WERI-Rb-1 (cell line): ENCODE measurements at regions not wholly inside any gene's neighbourhood (a gene's known extent, or its start where the extent isn't known, plus 50 kb on each side); places are given as distances from the start of the nearest gene placed in this dataset.

Experiments used
- DNase-seq: peaks from one replicate; pipeline ENCODE4 v3.0.0-alpha.2; 2020
- H3K27ac ChIP-seq: fragments of 250-450 bp; sonication (Bioruptor Pico); 2 replicates; pipeline ENCODE4 v1.5.1; 2020; ENCODE audit warnings: mild to moderate bottlenecking, moderate library complexity
- H3K27me3 ChIP-seq: fragments of 250-450 bp; sonication (Bioruptor Pico); 2 replicates; pipeline ENCODE4 v1.5.1; 2021; ENCODE audit warnings: mild to moderate bottlenecking, low read depth, moderate library complexity; ENCODE audit not compliant: insufficient read depth, severe bottlenecking
- H3K36me3 ChIP-seq: fragments of 250-450 bp; sonication (Bioruptor Pico); 2 replicates; pipeline ENCODE4 v1.5.1; 2020; ENCODE audit warnings: mild to moderate bottlenecking, moderate library complexity
- H3K4me3 ChIP-seq: 2 replicates; pipeline ENCODE4 v1.5.1; 2011; ENCODE audit warnings: low read depth, mild to moderate bottlenecking, control low read depth, low read length
- H3K9me3 ChIP-seq: fragments of 250-450 bp; sonication (Bioruptor Pico); 2 replicates; pipeline ENCODE4 v1.5.1; 2021; ENCODE audit warnings: mild to moderate bottlenecking, moderate library complexity; ENCODE audit not compliant: severe bottlenecking
- TF ChIP-seq, protein P1 (sequence below): IDR thresholded peaks from 2 replicates; pipeline ENCODE4 v1.5.1; 2011; ENCODE audit warnings: low read depth, mild to moderate bottlenecking, control low read depth, inconsistent platforms, low read length

DNA sequence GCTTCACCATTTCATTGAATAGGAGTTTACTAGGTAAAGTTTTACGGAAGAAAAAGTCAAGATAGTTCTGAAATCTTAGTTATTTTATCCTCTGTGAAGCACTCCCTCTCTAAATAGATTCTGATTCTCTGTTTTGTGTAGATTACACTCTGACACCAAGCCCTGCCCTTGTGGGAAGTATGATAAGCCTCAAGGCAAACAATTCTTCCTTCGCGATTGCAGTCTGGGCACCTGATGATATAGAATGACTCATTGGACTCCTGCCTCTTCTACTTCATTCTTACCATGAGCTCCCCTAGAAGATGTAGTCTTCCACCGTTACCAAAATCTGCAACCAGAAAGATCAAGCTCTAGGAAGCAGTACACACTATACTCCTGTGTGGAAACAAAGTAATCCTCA is 626.9 kb upstream of the PTGER4 start:
- H3K4me3 ChIP-seq = no peak overlapping the region
- H3K36me3 ChIP-seq = no peaks in the 10 kb centered on the region
- H3K27ac ChIP-seq = no peak overlapping the region
- H3K27me3 ChIP-seq = no peaks in the 10 kb centered on the region
- DNase-seq = no peak
- H3K9me3 ChIP-seq = no peaks in the 10 kb centered on the region
- TF ChIP-seq, protein P1, sequence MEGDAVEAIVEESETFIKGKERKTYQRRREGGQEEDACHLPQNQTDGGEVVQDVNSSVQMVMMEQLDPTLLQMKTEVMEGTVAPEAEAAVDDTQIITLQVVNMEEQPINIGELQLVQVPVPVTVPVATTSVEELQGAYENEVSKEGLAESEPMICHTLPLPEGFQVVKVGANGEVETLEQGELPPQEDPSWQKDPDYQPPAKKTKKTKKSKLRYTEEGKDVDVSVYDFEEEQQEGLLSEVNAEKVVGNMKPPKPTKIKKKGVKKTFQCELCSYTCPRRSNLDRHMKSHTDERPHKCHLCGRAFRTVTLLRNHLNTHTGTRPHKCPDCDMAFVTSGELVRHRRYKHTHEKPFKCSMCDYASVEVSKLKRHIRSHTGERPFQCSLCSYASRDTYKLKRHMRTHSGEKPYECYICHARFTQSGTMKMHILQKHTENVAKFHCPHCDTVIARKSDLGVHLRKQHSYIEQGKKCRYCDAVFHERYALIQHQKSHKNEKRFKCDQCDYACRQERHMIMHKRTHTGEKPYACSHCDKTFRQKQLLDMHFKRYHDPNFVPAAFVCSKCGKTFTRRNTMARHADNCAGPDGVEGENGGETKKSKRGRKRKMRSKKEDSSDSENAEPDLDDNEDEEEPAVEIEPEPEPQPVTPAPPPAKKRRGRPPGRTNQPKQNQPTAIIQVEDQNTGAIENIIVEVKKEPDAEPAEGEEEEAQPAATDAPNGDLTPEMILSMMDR = no peak

DNA sequence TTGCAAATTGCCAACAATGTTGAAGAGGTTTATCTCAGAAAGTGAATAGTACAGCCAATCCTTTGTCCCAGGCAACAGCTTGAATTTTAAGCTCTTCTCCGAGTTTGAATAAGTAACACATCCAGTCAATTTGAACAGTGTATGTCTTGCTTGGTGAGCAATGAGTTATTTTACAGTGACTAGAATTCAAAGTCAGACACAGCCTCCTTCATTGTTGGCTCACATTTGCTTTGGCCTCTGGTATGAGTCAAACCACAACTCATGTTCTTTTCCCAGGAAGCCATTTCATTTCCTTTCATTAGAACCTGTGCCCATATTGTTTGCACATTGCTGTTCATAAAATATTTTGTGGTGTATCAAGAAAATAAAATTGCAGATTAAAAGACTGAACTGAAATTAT is 622.0 kb upstream of the DAB2 start:
- Histone ChIP-seq H3K4me3 (no peak overlapping the region), H3K9me3 (no peaks in the 10 kb centered on the region), H3K27ac (no peak overlapping the region), H3K36me3 (no peaks in the 10 kb centered on the region), H3K27me3 (no peaks in the 10 kb centered on the region)
- TF ChIP-seq, protein P1 = no peak
- DNase-seq = no peak

DNA sequence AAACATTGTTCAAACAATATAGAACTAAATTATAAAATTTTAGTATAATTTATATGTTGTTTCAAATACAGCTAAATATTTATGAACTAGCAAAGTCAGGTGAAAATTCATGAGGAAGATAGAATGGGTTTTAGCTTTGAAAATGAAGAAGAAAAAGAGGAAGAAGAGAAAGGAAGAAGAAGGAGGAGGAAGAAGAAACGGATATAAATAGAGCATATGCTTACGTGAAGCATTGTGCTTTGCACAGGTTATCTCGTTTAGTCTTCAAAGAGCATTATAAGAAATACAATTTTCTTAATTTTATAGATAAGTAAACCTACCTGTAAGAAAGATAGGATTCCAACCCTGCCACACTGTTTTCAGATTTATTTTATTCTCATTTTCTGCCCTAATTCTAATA is 620.6 kb upstream of the DAB2 start:
- Histone ChIP-seq H3K9me3 (no peaks in the 10 kb centered on the region), H3K36me3 (no peaks in the 10 kb centered on the region), H3K4me3 (no peak overlapping the region), H3K27ac (no peak overlapping the region), H3K27me3 (no peaks in the 10 kb centered on the region)
- DNase-seq = no peak
- TF ChIP-seq, protein P1 = no peak

DNA sequence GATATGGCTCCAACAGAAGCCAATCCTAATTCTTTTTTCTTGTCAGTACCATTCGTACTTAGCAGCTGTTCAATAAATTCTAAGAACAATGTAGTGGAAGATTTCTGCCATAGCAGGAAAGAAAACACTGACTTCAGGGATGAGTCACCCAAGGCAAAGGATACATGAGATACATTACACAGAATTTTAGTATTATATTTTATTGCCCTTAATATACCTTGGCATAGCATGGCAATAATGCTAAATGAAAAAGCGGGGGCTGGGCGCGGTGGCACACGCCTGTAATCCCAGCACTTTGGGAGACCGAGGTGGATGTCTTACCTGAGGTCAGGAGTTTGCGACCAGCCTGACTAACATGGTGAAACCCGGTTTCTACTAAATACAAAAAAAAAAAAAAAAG is 619.1 kb upstream of the DAB2 start:
- no peak overlapping the region for H3K4me3 ChIP-seq
- TF ChIP-seq, protein P1 = no peak
- no peak for DNase-seq
- no peaks in the 10 kb centered on the region for H3K36me3 ChIP-seq
- no peak overlapping the region for H3K27ac ChIP-seq
- no peaks in the 10 kb centered on the region for H3K9me3 ChIP-seq
- H3K27me3 ChIP-seq = no peaks in the 10 kb centered on the region

DNA sequence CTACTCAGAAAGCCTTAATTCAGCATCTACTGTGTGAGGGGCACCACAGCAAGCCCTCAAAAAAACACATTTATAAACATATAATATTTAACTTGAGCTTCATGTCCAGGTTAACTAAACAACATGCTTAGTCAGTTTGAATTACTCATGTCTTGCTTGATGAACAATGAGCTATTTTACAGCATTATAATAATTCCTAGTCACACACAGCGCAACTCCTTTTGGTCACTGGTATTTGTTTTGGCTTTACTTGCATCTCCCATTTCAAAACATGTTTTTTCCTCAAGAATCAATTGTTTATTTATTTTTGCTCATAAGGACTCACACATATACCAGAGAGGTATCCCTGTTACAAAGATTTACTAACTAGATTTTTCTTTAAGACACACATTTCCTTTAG is 616.7 kb upstream of the DAB2 start:
- Histone ChIP-seq H3K27ac (no peak overlapping the region), H3K36me3 (no peaks in the 10 kb centered on the region), H3K9me3 (no peaks in the 10 kb centered on the region), H3K27me3 (no peaks in the 10 kb centered on the region), H3K4me3 (no peak overlapping the region)
- DNase-seq = no peak
- TF ChIP-seq, protein P1 = no peak

DNA sequence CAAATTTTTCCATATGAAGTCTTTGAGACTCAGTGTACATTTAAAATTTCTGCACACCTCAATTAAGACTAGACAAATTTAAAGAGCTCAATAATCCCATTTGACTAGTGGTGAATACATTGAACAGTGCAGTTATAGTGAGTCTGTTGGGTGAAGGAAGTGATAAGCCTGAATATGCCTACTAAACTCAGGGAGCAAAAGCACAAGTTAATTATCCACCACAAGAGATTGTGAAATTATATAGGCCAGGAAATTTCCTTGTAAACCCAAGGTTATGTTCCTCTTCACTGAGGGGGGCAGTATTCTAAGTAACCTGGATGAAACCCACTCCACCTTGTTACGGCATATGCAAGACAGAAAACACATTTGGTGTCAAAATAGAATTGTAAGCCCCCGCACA is 612.9 kb upstream of the DAB2 start:
- Histone ChIP-seq H3K4me3 (no peak overlapping the region), H3K36me3 (no peaks in the 10 kb centered on the region), H3K27me3 (no peaks in the 10 kb centered on the region), H3K9me3 (no peaks in the 10 kb centered on the region), H3K27ac (no peak overlapping the region)
- no peak for DNase-seq
- TF ChIP-seq, protein P1 = no peak
